AG10803 (cell line): ENCODE measurements at regions not wholly inside any gene's neighbourhood (a gene's known extent, or its start where the extent isn't known, plus 50 kb on each side); places are given as distances from the start of the nearest gene placed in this dataset.
"Not testable (repeated sequence)": the region's sequence is repeated elsewhere in the genome, so short reads cannot be mapped to it uniquely, and the experiment has no call there.

ENCODE experiments used
- DNase-seq: peaks from one replicate; pipeline ENCODE4 v3.0.0; 2010; ENCODE audit warnings: low read depth
- H3K4me3 ChIP-seq: 2 replicates; pipeline ENCODE4 v1.5.1; 2011; ENCODE audit warnings: mild to moderate bottlenecking, low read length, control low read depth
- CTCF ChIP-seq: conservative IDR thresholded peaks from 2 replicates; pipeline ENCODE4 v1.5.1; 2011; ENCODE audit warnings: mild to moderate bottlenecking, low read length, control low read depth, inconsistent platforms

DNA sequence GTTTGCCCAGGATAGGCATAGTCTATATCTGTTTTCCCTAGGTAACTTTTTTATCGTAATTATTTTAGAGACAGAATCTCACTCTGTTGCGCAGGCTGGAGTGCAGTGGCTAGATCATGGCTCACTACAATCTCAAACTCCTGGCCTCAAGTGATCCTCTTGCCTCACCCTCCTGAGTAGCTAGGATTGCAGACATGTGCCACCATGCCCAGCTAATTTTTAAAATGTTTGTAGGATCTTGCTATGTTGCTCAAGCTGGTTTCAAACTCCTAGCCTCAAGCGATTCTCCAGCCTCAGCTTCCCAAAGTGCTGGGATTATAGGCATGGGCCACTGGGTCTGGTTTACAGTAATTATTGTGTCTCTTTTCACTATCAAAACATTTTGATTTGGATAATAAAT, 58.6 kb upstream of the SOX13 start:
- no peak for DNase-seq
- no peak for TF ChIP-seq CTCF
- no peak overlapping the region for H3K4me3 ChIP-seq

GRCh38 chr1:204014961-204015360, 58.0 kb upstream of the SOX13 start:
- H3K4me3 ChIP-seq, DNase-seq: not testable (repeated sequence)

GRCh38 chr1:204017032-204017431, 55.9 kb upstream of the SOX13 start:
- no peak for DNase-seq
- TF ChIP-seq CTCF = no peak
- no peak overlapping the region for H3K4me3 ChIP-seq

DNA sequence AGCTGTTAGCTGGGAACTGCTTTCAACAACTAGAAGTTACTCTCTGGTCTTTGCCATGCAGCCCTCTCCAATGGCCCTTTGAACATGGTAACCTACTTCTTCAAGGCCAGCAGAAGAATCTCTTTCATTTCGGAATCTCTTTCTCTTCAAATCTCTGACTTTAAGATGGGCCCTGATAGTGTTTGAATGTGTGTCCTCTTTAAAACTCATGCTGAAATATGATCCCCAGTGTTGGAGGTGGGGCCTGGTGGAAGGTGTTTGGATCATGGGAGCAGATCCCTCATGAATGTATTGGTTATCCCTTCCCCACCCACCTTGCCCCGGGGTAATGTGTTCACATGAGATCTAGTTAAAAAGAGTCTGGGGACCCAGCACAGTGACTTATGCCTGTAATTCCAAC, 54.5 kb upstream of the SOX13 start:
- H3K4me3 ChIP-seq = no peak overlapping the region
- TF ChIP-seq CTCF = no peak
- no peak for DNase-seq
